HG03280 (cell line): ENCODE measurements at regions not wholly inside any gene's neighbourhood (a gene's known extent, or its start where the extent isn't known, plus 50 kb on each side); places are given as distances from the start of the nearest gene placed in this dataset.
"Not testable (repeated sequence)": the region's sequence is repeated elsewhere in the genome, so short reads cannot be mapped to it uniquely, and the experiment has no call there.

ENCODE experiments used
- ATAC-seq: cut with Tn5 transposase; IDR thresholded peaks from one replicate; pipeline ENCODE4 v1.9.1; 2021; ENCODE audit warnings: mild to moderate bottlenecking, moderate library complexity; ENCODE audit not compliant: unreplicated experiment

- ATAC-seq: no peak
Observed at GRCh38 chr3:5035113-5035512, 55.9 kb downstream of the BHLHE40 start.

GRCh38 chr3:5035692-5036391 lies 56.6 kb downstream of the BHLHE40 start:
- ATAC-seq: no peak

- no peak for ATAC-seq
Observed at GRCh38 chr3:5036392-5036766, 57.1 kb downstream of the BHLHE40 start.

- no peak for ATAC-seq
Observed at GRCh38 chr3:5036858-5037257, 57.6 kb downstream of the BHLHE40 start.

GRCh38 chr3:5039585-5039984 lies 60.3 kb downstream of the BHLHE40 start:
- ATAC-seq: no peak

- ATAC-seq: no peak
Observed at GRCh38 chr3:5041315-5041714, 62.1 kb downstream of the BHLHE40 start.

GRCh38 chr3:5045961-5046360 lies 66.7 kb downstream of the BHLHE40 start:
- ATAC-seq: no peak

- ATAC-seq: no peak
Observed at GRCh38 chr3:5047764-5048419, 68.7 kb downstream of the BHLHE40 start.

- no peak for ATAC-seq
Observed at GRCh38 chr3:5051772-5052171, 70.3 kb upstream of the ARL8B start.

- ATAC-seq: no peak
Observed at GRCh38 chr3:5052247-5052646, 69.8 kb upstream of the ARL8B start.

- ATAC-seq: no peak
Observed at GRCh38 chr3:5053021-5053831, 68.9 kb upstream of the ARL8B start.

GRCh38 chr3:5054098-5054497 lies 68.0 kb upstream of the ARL8B start:
- ATAC-seq: no peak

- ATAC-seq: not testable (repeated sequence)
Observed at GRCh38 chr3:5054579-5054978, 67.5 kb upstream of the ARL8B start.

- ATAC-seq: no peak
Observed at GRCh38 chr3:5055357-5056110, 66.6 kb upstream of the ARL8B start.

- no peak for ATAC-seq
Observed at GRCh38 chr3:5056111-5056391, 66.0 kb upstream of the ARL8B start.

GRCh38 chr3:5057272-5057671 lies 64.8 kb upstream of the ARL8B start:
- ATAC-seq: no peak

- peak; percentile 90 for ATAC-seq
Observed at GRCh38 chr3:5057857-5058324, 64.2 kb upstream of the ARL8B start.

GRCh38 chr3:5058471-5058951 lies 63.6 kb upstream of the ARL8B start:
- no peak for ATAC-seq

GRCh38 chr3:5059782-5060181 lies 62.3 kb upstream of the ARL8B start:
- ATAC-seq: no peak

- no peak for ATAC-seq
Observed at GRCh38 chr3:5061218-5061569, 60.9 kb upstream of the ARL8B start.

GRCh38 chr3:5063724-5064123 lies 58.4 kb upstream of the ARL8B start:
- ATAC-seq: no peak
